WERI-Rb-1 (cell line): ENCODE measurements at regions not wholly inside any gene's neighbourhood (a gene's known extent, or its start where the extent isn't known, plus 50 kb on each side); places are given as distances from the start of the nearest gene placed in this dataset.

Source experiments
- DNase-seq: peaks from one replicate; pipeline ENCODE4 v3.0.0-alpha.2; 2020
- H3K27ac ChIP-seq: fragments of 250-450 bp; sonication (Bioruptor Pico); 2 replicates; pipeline ENCODE4 v1.5.1; 2020; ENCODE audit warnings: mild to moderate bottlenecking, moderate library complexity
- H3K27me3 ChIP-seq: fragments of 250-450 bp; sonication (Bioruptor Pico); 2 replicates; pipeline ENCODE4 v1.5.1; 2021; ENCODE audit warnings: mild to moderate bottlenecking, low read depth, moderate library complexity; ENCODE audit not compliant: insufficient read depth, severe bottlenecking
- H3K36me3 ChIP-seq: fragments of 250-450 bp; sonication (Bioruptor Pico); 2 replicates; pipeline ENCODE4 v1.5.1; 2020; ENCODE audit warnings: mild to moderate bottlenecking, moderate library complexity
- H3K4me3 ChIP-seq: 2 replicates; pipeline ENCODE4 v1.5.1; 2011; ENCODE audit warnings: low read depth, mild to moderate bottlenecking, control low read depth, low read length
- H3K9me3 ChIP-seq: fragments of 250-450 bp; sonication (Bioruptor Pico); 2 replicates; pipeline ENCODE4 v1.5.1; 2021; ENCODE audit warnings: mild to moderate bottlenecking, moderate library complexity; ENCODE audit not compliant: severe bottlenecking
- TF ChIP-seq, protein P1 (sequence below): IDR thresholded peaks from 2 replicates; pipeline ENCODE4 v1.5.1; 2011; ENCODE audit warnings: low read depth, mild to moderate bottlenecking, control low read depth, inconsistent platforms, low read length

DNA sequence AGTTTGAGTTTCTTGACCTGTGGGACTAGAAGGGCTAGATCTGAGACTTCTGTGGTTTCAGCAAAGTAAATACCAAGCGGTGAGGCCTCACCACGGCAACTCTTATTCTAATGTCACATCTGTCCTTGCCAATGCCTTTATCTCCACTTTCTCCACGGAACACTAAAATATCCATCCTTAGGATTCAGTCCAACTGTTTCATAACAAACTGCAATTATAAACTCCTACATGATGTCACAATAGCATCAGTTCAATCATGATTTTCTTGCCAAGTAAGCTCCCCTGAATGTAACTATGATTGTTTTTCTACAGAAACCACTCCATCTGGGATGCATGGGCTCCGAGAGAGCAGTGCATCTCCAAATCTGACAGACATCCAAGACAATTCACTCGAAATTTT is 79.6 kb downstream of the LRATD1 start:
- no peak overlapping the region for H3K27ac ChIP-seq
- TF ChIP-seq, protein P1, sequence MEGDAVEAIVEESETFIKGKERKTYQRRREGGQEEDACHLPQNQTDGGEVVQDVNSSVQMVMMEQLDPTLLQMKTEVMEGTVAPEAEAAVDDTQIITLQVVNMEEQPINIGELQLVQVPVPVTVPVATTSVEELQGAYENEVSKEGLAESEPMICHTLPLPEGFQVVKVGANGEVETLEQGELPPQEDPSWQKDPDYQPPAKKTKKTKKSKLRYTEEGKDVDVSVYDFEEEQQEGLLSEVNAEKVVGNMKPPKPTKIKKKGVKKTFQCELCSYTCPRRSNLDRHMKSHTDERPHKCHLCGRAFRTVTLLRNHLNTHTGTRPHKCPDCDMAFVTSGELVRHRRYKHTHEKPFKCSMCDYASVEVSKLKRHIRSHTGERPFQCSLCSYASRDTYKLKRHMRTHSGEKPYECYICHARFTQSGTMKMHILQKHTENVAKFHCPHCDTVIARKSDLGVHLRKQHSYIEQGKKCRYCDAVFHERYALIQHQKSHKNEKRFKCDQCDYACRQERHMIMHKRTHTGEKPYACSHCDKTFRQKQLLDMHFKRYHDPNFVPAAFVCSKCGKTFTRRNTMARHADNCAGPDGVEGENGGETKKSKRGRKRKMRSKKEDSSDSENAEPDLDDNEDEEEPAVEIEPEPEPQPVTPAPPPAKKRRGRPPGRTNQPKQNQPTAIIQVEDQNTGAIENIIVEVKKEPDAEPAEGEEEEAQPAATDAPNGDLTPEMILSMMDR = no peak
- no peak for DNase-seq
- no peak overlapping the region for H3K4me3 ChIP-seq
- H3K36me3 ChIP-seq = no peaks in the 10 kb centered on the region
- no peaks in the 10 kb centered on the region for H3K27me3 ChIP-seq
- no peaks in the 10 kb centered on the region for H3K9me3 ChIP-seq

DNA sequence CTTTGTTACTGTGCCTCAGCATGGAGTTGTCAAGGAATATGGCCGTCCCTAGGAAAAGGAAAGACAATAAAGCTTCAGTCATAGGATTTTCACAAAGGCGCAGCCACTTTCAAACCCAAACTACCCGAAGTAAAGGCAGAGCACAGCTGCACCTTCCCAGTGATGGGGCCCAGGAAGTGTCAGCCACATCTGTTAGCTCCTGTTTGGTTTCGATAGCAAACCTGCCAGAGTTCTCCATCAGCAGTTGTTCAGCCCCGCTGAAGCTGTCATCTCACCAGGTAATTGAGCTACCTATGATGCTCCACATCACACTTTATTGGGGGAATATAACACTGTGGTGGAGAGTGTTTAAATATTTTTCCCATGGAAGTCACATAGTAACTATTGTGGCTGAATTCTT is 80.7 kb downstream of the LRATD1 start:
- TF ChIP-seq, protein P1 = no peak
- H3K27me3 ChIP-seq = no peaks in the 10 kb centered on the region
- H3K36me3 ChIP-seq = no peaks in the 10 kb centered on the region
- H3K27ac ChIP-seq = no peak overlapping the region
- no peak overlapping the region for H3K4me3 ChIP-seq
- no peaks in the 10 kb centered on the region for H3K9me3 ChIP-seq
- DNase-seq = no peak

DNA sequence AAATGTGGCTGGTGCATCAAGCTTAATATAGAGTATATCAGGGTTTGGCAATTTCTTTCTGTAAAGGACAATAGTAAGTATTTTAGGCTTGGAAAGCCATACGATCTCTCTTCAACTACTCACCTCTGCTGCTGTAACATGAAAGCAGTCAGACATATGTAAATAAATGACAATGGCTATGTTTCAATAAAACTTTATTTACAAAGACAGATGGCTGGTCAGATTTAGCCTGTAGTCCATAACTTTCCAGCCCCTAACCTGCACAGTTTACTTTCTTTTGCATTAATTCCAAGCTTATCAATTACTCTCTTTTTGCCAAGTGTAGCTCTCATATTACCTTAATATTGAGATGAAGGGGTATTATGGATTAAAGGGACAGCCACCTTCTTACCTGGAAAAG is 83.1 kb downstream of the LRATD1 start:
- Histone ChIP-seq H3K36me3 (no peaks in the 10 kb centered on the region), H3K27me3 (no peaks in the 10 kb centered on the region), H3K27ac (no peak overlapping the region), H3K9me3 (no peaks in the 10 kb centered on the region), H3K4me3 (no peak overlapping the region)
- no peak for DNase-seq
- TF ChIP-seq, protein P1 = no peak

DNA sequence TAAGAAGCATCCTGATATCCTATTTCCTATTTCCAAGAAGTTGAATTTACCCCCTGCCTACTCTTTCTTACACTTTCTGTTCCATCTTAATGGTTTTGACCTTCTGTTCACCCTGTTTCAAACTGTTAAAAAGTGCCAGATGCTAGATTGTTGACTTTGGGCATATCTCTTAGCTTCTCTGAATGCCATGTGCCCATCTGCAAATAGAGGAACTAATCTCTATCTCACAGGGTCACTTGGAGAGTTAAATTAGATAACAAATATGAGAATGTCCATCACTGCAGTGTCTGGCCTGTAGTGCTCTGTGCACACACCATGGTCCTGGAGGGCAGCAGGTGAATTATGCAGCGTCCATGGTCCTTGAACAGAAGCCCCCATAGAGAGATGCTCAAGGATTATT is 83.8 kb downstream of the LRATD1 start:
- no peak overlapping the region for H3K4me3 ChIP-seq
- H3K9me3 ChIP-seq = no peaks in the 10 kb centered on the region
- DNase-seq = no peak
- TF ChIP-seq, protein P1 = no peak
- no peaks in the 10 kb centered on the region for H3K27me3 ChIP-seq
- no peak overlapping the region for H3K27ac ChIP-seq
- H3K36me3 ChIP-seq = no peaks in the 10 kb centered on the region

DNA sequence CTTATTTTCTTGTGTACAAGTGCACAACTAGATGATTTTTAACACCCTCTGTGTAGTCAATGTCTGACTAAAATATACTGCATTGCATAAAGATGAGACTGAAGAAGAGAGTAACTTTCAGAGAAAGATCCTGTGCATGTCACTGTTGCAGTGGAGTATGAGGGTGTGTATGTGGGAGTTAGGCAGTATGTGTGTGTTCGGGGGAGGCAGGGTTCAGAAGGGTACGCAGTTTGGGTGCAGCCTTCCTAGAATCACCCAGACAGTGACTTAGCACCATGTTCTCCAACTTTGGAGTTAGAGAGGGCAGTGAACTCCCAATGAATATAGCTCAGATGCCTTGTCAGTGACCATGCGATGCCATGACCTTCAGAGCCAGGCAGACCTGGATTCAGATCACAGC is 84.6 kb downstream of the LRATD1 start:
- H3K9me3 ChIP-seq = no peaks in the 10 kb centered on the region
- no peak for DNase-seq
- H3K4me3 ChIP-seq = no peak overlapping the region
- TF ChIP-seq, protein P1 = no peak
- no peaks in the 10 kb centered on the region for H3K27me3 ChIP-seq
- H3K36me3 ChIP-seq = no peaks in the 10 kb centered on the region
- H3K27ac ChIP-seq = no peak overlapping the region

DNA sequence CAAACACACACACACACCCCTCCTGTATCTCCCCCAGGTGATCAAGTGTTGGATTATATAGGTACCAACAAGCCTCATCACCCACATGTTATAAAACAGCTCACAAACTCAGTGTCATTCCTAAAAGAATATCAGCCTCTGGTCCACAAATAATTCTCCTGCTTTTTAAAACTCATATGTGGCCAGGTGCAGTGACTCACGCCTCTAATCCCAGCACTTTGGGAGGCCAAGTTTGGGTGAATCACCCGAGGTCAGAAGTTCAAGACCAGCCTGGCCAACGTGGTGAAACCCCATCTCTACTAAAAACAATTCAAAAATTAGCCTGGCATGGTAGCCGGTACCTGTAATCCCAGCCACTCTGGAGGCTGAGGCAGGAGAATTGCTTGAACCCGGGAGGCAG is 87.8 kb downstream of the LRATD1 start:
- Histone ChIP-seq H3K4me3 (no peak overlapping the region), H3K36me3 (no peaks in the 10 kb centered on the region), H3K27ac (no peak overlapping the region), H3K27me3 (no peaks in the 10 kb centered on the region), H3K9me3 (no peaks in the 10 kb centered on the region)
- TF ChIP-seq, protein P1 = no peak
- DNase-seq = no peak
